Vagina (tissue), 2 donors: ENCODE measurements at regions not wholly inside any gene's neighbourhood (a gene's known extent, or its start where the extent isn't known, plus 50 kb on each side); places are given as distances from the start of the nearest gene placed in this dataset.

Source experiments
- POLR2A ChIP-seq, 2 donors: fragments of 450-650 bp; IDR thresholded peaks; one replicate each; pipeline ENCODE4 v1.6.1; 2017; ENCODE audit warnings: antibody characterized with exemption in 2 of 2, mild to moderate bottlenecking in 2 of 2, moderate library complexity in 2 of 2
- POLR2AphosphoS5 ChIP-seq, 2 donors: sonication (generic); formaldehyde crosslinking; IDR thresholded peaks; one replicate each; pipeline ENCODE4 v1.9.0; 2017; ENCODE audit warnings: antibody characterized with exemption in 2 of 2, mild to moderate bottlenecking in 2 of 2, low read depth in 1 of 2; ENCODE audit not compliant: insufficient read depth in 1 of 2

GRCh38 chr13:66222127-66222526 lies 1008.0 kb downstream of the PCDH9 start:
- TF ChIP-seq POLR2AphosphoS5 (IDR thresholded peaks at IDR 0.05; ENCODE audit: insufficient read depth in 1 of 2, low read depth in 1 of 2) (no peak), POLR2A (IDR thresholded peaks at IDR 0.05) (no peak)
